GM23338 (cell line): ENCODE measurements at regions not wholly inside any gene's neighbourhood (a gene's known extent, or its start where the extent isn't known, plus 50 kb on each side); places are given as distances from the start of the nearest gene placed in this dataset.

ENCODE experiments used
- ATAC-seq: fragments of 200-7000 bp; cut with Tn5 transposase; 3 replicates; pipeline ENCODE4 v1.9.1; 2020
- DNase-seq: peaks from one replicate; pipeline ENCODE4 v3.0.0-alpha.2; 2015; ENCODE audit warnings: low spot score
- H2AFZ ChIP-seq: fragments of 200-600 bp; sonication (generic); 2 replicates; pipeline ENCODE4 v1.8.0; 2016; ENCODE audit warnings: antibody characterized with exemption, mild to moderate bottlenecking, moderate library complexity
- H3F3A ChIP-seq: fragments of 200-600 bp; sonication (generic); replicated peaks from 2 replicates; pipeline ENCODE4 v1.8.0; 2017; ENCODE audit warnings: antibody characterized with exemption, mixed run types, low read depth
- H3K27ac ChIP-seq: fragments of 200-600 bp; sonication (generic); 2 replicates; pipeline ENCODE4 v1.6.1; 2016; ENCODE audit warnings: low read depth
- H3K27me3 ChIP-seq: fragments of 200-600 bp; sonication (generic); 2 replicates; pipeline ENCODE4 v1.8.0; 2016; ENCODE audit warnings: mild to moderate bottlenecking, mixed run types, moderate library complexity; ENCODE audit not compliant: insufficient read depth
- H3K36me3 ChIP-seq: fragments of 200-600 bp; sonication (generic); 2 replicates; pipeline ENCODE4 v1.8.0; 2016; ENCODE audit warnings: mild to moderate bottlenecking; ENCODE audit not compliant: insufficient read depth
- H3K4me1 ChIP-seq: fragments of 200-600 bp; sonication (generic); 2 replicates; pipeline ENCODE4 v1.8.0; 2016; ENCODE audit warnings: mild to moderate bottlenecking, moderate library complexity; ENCODE audit not compliant: insufficient read depth
- H3K4me2 ChIP-seq: fragments of 200-600 bp; sonication (generic); 2 replicates; pipeline ENCODE4 v1.7.1; 2017; ENCODE audit warnings: mixed run types
- H3K4me3 ChIP-seq: fragments of 200-600 bp; sonication (generic); 2 replicates; pipeline ENCODE4 v1.6.1; 2016; ENCODE audit warnings: mixed run types
- H3K79me2 ChIP-seq: fragments of 200-600 bp; sonication (generic); replicated peaks from 2 replicates; pipeline ENCODE4 v1.8.0; 2017; ENCODE audit warnings: mild to moderate bottlenecking; ENCODE audit not compliant: insufficient read depth
- H3K9me2 ChIP-seq: fragments of 200-600 bp; sonication (generic); 2 replicates; pipeline ENCODE4 v1.8.0; 2017; ENCODE audit not compliant: insufficient read depth
- H4K20me1 ChIP-seq: fragments of 200-600 bp; sonication (generic); replicated peaks from 2 replicates; pipeline ENCODE4 v1.8.0; 2017; ENCODE audit warnings: mild to moderate bottlenecking; ENCODE audit not compliant: insufficient read depth
- H3K27ac Mint-ChIP-seq: 2 replicates; pipeline ENCODE4 v1.8.0; 2020; ENCODE audit warnings: inconsistent platforms, mild to moderate bottlenecking, moderate library complexity, mixed read lengths
- H3K27me3 Mint-ChIP-seq: 3 replicates; pipeline ENCODE4 v1.8.0; 2022; ENCODE audit warnings: low read depth, mild to moderate bottlenecking, moderate library complexity, mixed read lengths, inconsistent platforms; ENCODE audit not compliant: insufficient read depth, poor library complexity
- H3K36me3 Mint-ChIP-seq: 3 replicates; pipeline ENCODE4 v1.8.0; 2021; ENCODE audit warnings: low read depth, mild to moderate bottlenecking, inconsistent platforms, moderate library complexity, mixed read lengths
- H3K4me1 Mint-ChIP-seq: 3 replicates; pipeline ENCODE4 v1.8.0; 2020; ENCODE audit warnings: mild to moderate bottlenecking, inconsistent platforms, mixed read lengths
- H3K4me3 Mint-ChIP-seq: 3 replicates; pipeline ENCODE4 v1.8.0; 2021; ENCODE audit warnings: moderate library complexity, mild to moderate bottlenecking, inconsistent platforms, mixed read lengths
- H3K9me3 Mint-ChIP-seq: 3 replicates; pipeline ENCODE4 v1.8.0; 2020; ENCODE audit warnings: moderate library complexity, mild to moderate bottlenecking, inconsistent platforms, mixed read lengths
- CREB1 ChIP-seq: fragments of 250-450 bp; sonication (Bioruptor Pico); IDR thresholded peaks from 2 replicates; pipeline ENCODE4 v1.5.0; 2020; ENCODE audit warnings: low read depth, mild to moderate bottlenecking, moderate library complexity
- EZH2phosphoT487 ChIP-seq: fragments of 200-600 bp; sonication (generic); IDR thresholded peaks from one replicate; pipeline ENCODE4 v1.8.1; 2018; ENCODE audit warnings: antibody characterized with exemption; ENCODE audit not compliant: unreplicated experiment
- JUNB ChIP-seq: IDR thresholded peaks from one replicate; pipeline ENCODE4 v1.6.1; 2016; ENCODE audit warnings: antibody characterized with exemption; ENCODE audit not compliant: unreplicated experiment
- NANOG ChIP-seq: IDR thresholded peaks from 2 replicates; pipeline ENCODE4 v1.6.1; 2016; ENCODE audit warnings: antibody characterized with exemption, borderline replicate concordance
- POLR2AphosphoS5 ChIP-seq: IDR thresholded peaks from 2 replicates; pipeline ENCODE4 v1.6.1; 2016; ENCODE audit warnings: antibody characterized with exemption, low read depth
- ZNF331 ChIP-seq: fragments of 250-450 bp; sonication (Bioruptor Pico); IDR thresholded peaks from 2 replicates; pipeline ENCODE4 v1.5.0; 2020; ENCODE audit warnings: low read depth, mild to moderate bottlenecking, moderate library complexity
- TF ChIP-seq, protein P1 (sequence below): fragments of 250-450 bp; sonication (Bioruptor Pico); IDR thresholded peaks from 2 replicates; pipeline ENCODE4 v1.5.0; 2020; ENCODE audit warnings: mild to moderate bottlenecking, moderate library complexity

DNA sequence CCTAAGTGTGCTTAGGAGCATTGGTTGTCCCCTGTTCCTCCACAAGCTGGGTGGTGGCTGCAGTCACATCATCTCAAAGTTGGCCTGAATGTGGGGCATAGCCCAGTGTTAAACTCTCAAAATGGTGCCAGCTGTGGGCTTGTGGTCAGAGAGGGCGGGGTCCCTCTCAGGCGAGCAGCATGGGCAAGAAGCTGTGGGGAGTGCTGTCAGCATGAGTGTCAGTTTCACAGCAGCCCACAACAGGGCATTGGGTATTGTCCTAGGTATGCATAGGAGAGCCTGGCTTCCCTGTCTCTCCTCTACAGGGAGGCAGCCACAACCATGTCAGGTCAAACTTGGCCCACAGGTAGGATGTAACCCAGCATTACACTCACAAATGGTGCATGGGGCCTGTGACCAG is 285.6 kb upstream of the THSD7B start (continued):
- TF ChIP-seq, protein P1, sequence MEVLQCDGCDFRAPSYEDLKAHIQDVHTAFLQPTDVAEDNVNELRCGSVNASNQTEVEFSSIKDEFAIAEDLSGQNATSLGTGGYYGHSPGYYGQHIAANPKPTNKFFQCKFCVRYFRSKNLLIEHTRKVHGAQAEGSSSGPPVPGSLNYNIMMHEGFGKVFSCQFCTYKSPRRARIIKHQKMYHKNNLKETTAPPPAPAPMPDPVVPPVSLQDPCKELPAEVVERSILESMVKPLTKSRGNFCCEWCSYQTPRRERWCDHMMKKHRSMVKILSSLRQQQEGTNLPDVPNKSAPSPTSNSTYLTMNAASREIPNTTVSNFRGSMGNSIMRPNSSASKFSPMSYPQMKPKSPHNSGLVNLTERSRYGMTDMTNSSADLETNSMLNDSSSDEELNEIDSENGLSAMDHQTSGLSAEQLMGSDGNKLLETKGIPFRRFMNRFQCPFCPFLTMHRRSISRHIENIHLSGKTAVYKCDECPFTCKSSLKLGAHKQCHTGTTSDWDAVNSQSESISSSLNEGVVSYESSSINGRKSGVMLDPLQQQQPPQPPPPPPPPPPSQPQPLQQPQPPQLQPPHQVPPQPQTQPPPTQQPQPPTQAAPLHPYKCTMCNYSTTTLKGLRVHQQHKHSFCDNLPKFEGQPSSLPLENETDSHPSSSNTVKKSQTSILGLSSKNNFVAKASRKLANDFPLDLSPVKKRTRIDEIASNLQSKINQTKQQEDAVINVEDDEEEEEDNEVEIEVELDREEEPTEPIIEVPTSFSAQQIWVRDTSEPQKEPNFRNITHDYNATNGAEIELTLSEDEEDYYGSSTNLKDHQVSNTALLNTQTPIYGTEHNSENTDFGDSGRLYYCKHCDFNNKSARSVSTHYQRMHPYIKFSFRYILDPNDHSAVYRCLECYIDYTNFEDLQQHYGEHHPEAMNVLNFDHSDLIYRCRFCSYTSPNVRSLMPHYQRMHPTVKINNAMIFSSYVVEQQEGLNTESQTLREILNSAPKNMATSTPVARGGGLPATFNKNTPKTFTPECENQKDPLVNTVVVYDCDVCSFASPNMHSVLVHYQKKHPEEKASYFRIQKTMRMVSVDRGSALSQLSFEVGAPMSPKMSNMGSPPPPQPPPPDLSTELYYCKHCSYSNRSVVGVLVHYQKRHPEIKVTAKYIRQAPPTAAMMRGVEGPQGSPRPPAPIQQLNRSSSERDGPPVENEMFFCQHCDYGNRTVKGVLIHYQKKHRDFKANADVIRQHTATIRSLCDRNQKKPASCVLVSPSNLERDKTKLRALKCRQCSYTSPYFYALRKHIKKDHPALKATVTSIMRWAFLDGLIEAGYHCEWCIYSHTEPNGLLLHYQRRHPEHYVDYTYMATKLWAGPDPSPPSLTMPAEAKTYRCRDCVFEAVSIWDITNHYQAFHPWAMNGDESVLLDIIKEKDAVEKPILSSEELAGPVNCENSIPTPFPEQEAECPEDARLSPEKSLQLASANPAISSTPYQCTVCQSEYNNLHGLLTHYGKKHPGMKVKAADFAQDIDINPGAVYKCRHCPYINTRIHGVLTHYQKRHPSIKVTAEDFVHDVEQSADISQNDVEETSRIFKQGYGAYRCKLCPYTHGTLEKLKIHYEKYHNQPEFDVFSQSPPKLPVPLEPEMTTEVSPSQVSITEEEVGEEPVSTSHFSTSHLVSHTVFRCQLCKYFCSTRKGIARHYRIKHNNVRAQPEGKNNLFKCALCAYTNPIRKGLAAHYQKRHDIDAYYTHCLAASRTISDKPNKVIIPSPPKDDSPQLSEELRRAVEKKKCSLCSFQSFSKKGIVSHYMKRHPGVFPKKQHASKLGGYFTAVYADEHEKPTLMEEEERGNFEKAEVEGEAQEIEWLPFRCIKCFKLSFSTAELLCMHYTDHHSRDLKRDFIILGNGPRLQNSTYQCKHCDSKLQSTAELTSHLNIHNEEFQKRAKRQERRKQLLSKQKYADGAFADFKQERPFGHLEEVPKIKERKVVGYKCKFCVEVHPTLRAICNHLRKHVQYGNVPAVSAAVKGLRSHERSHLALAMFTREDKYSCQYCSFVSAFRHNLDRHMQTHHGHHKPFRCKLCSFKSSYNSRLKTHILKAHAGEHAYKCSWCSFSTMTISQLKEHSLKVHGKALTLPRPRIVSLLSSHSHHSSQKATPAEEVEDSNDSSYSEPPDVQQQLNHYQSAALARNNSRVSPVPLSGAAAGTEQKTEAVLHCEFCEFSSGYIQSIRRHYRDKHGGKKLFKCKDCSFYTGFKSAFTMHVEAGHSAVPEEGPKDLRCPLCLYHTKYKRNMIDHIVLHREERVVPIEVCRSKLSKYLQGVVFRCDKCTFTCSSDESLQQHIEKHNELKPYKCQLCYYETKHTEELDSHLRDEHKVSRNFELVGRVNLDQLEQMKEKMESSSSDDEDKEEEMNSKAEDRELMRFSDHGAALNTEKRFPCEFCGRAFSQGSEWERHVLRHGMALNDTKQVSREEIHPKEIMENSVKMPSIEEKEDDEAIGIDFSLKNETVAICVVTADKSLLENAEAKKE (CRISPR knock-in tag): no peak
- no peak for TF ChIP-seq NANOG
- no peak for TF ChIP-seq POLR2AphosphoS5
- no peak for TF ChIP-seq ZNF331 (CRISPR knock-in tag)
- TF ChIP-seq CREB1 (CRISPR knock-in tag): no peak

DNA sequence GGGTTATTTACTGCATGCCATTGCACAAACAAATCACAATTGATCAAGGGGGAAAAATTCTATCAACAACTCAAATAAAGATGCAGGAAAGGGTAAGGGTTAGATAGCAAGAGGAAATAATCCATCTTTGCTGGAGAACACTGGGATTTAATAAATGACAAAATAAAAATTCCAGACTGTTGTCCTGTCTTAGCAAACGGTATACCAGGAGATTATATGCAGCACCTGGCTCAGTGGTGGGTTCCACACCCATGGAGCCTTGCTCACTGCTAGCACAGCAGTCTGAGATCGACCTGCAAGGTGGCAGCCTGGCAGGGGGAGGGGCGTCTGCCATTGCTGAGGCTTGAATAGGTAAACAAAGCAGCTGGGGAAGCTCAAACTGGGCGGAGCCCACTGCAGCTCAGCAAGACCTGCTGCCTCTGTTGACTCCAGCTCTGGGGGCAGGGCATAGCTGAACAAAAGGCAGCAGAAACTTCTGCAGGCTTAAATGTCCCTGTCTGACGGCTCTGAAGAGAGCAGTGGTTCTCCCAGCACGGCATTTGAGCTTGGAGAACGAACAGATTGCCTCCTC is 296.5 kb upstream of the THSD7B start:
- H3K36me3 Mint-ChIP-seq: peaks cover 12% of the 10 kb centered on the region; the same call in 2 of the 3 replicates
- peak; percentile 26 for DNase-seq
- TF ChIP-seq, protein P1 (CRISPR knock-in tag): no peak
- no peak for TF ChIP-seq EZH2phosphoT487
- TF ChIP-seq POLR2AphosphoS5: no peak
- TF ChIP-seq JUNB: no peak

More for the DNA sequence above, 296.5 kb upstream of the THSD7B start:
- H3K27ac ChIP-seq: no peak overlapping the region
- H3K27me3 ChIP-seq: no peaks in the 10 kb centered on the region
- H3K4me2 ChIP-seq: no peak overlapping the region
- no peaks in the 10 kb centered on the region for H3K4me1 ChIP-seq
- no peaks in the 10 kb centered on the region for H4K20me1 ChIP-seq
- H3K4me1 Mint-ChIP-seq: no peaks in the 10 kb centered on the region
- no peak overlapping the region for H3K4me3 ChIP-seq
- H3K9me3 Mint-ChIP-seq: peaks cover 32% of the 10 kb centered on the region
- H3K27ac Mint-ChIP-seq: no peak overlapping the region
- no peak overlapping the region for H3K4me3 Mint-ChIP-seq
- no peaks in the 10 kb centered on the region for H3K9me2 ChIP-seq
- no peaks in the 10 kb centered on the region for H3K36me3 ChIP-seq
- no peaks in the 10 kb centered on the region for H3K79me2 ChIP-seq
- H3K27me3 Mint-ChIP-seq: peaks cover 2% of the 10 kb centered on the region
- H2AFZ ChIP-seq: no peak overlapping the region
- ATAC-seq: no peak
- H3F3A ChIP-seq: no peaks in the 10 kb centered on the region
